NCI-H146 treated with DMSO at 0.1 percent for 48 hours (cell line): ENCODE measurements at regions not wholly inside any gene's neighbourhood (a gene's known extent, or its start where the extent isn't known, plus 50 kb on each side); places are given as distances from the start of the nearest gene placed in this dataset.

ENCODE experiments used
- DNase-seq: peaks from one replicate; lab custom pipeline; 2025; ENCODE audit not compliant: unreplicated experiment; lab: John Stamatoyannopoulos, UW

DNA sequence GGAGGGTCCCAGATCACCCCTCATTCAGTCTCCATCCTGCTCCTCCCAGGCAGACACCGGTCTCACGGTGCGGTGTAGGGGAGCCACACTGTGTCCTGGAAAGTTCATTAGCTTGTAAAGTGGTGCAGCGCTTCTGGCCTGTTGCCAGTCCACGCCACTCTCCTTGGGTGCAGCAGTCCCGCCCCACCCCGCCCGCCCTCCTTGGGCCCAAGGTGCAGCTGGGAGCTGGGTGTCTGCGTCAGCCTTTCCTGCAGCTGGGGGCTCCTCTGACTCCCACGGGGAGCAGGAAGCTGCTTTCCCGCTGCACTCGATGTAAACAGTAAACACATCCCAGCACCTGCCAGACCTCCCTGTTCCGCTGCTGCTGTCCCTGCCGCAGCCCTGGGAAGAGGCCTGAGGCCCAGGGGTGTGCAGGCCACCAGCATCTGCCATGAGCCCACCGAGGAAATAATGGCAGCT, 53.8 kb upstream of the ASB18 start:
- no peak for DNase-seq

DNA sequence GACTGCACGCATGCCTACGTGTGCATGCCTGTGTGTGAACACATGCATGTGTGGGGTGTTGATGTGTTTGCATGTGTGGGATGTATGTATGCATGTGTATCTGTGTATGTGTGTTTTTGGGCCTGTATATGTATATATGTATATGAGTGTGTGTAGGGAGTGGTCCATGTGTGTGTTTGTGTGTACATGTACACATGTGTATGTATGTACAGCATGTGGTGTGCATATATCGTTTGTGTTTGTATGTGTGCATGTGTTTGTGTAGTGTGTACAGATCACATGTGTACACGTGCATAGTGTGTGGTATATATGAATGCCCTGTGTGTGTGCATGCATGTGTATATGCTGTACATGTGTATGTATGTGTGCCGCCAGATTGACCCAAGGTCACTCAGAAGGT, 54.2 kb upstream of the ASB18 start:
- DNase-seq: no peak

DNA sequence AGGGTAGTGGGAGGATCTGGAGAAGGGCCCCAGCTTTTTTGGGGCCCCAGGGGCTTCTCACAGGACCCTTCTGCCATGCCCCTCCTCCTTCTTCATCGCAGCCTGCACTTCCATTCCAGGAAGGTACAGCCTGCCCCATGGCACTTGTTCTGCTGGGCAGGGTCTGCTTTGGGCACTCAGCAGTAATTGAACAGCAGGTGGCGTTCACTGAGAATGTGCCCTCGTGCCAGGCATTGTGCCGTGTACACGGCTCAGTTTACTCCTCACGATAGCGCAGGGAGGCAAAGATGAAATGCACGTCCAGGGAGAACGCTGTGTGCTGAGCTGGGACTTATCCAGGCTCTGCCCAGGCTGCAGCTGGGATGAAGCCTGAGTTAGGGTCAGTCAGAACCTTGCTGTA, 54.8 kb upstream of the ASB18 start:
- DNase-seq: no peak

DNA sequence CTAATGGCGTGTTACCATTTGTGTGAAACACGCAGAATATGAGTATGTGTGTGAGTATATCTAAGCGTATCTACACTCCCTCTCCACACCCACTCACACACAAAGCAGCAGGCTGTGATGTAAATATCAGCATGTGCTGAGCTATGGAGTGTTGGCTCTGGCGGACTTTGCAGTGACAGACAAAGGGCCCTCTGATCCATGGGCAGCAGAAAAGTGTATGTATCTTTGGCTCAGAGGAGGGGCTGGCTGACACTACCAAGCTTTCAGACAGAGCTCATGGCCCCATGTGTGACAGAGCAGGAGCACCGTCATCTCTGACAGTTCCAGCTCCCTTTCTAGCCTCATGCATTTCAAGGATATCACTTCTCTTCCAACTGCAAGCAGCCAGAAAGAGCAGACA, 57.2 kb upstream of the ASB18 start:
- DNase-seq: no peak

DNA sequence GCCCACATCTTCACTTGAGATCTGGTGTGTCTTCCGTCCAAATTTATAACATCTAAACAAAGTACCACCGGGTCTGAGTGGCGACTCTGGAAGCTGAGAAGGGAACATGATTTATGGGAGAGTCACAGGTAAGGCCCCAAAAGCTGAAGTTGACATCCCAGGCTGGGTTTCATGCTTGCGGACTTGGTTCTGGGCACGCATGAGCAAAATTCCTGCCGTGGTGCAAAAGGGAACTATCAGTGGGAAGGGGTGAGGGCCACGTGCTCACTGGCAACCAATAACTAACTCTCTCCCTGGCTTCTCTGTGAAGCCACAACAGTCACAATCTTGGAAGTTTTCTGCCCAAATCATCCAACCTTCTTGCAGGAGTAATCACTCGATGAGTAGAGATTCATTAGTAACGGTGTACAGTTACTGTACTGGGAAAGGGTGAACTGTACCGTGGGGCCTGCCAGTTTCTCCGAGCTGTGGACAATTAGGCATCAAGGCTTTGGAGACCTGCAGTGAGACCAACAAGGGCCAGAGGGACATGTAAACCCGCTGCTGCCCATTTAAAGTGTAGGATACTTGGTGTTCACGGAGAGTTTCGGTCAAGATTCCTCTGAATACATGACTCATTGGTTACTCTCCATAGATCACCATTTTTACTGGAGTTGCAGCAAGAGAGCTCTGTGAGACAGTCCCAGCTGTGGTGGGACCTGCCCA, 69.4 kb upstream of the ASB18 start:
- DNase-seq: no peak

DNA sequence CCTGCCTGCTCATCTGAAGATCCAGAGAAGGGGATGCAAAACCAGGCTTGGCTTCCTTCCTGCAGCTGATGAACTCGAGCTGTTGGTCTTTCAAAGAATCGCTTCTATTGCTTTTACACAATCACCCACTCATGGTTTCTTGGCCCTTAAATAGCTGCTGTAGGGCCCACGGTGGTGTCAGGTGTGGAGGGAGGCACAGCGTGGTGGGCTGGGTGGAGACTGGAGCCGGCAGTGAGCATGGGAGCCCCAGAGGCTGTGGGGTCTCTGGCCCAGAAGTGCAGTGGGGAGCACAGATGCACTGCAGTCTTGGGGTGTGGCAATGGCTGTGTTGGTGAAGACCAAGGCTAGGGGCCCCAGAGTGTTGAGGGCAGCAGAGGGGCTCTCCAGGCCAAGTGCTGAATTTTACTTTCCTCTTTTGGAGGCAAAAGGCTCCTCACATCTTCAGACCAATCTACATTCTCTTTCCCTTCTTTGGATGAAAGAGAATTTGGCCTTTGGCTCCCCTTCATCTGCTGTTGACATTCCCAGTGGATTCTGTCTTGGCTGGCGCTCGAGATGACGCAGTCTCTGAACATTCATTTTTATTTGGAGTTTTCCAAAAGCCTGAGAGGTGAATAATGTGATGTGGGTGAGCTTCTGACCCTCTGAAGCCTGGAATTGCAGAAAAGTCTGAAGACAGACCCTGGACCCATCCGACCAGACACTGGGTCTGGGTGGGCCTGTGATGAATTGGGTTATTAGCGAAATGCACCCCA, 70.1 kb upstream of the ASB18 start:
- DNase-seq: no peak

DNA sequence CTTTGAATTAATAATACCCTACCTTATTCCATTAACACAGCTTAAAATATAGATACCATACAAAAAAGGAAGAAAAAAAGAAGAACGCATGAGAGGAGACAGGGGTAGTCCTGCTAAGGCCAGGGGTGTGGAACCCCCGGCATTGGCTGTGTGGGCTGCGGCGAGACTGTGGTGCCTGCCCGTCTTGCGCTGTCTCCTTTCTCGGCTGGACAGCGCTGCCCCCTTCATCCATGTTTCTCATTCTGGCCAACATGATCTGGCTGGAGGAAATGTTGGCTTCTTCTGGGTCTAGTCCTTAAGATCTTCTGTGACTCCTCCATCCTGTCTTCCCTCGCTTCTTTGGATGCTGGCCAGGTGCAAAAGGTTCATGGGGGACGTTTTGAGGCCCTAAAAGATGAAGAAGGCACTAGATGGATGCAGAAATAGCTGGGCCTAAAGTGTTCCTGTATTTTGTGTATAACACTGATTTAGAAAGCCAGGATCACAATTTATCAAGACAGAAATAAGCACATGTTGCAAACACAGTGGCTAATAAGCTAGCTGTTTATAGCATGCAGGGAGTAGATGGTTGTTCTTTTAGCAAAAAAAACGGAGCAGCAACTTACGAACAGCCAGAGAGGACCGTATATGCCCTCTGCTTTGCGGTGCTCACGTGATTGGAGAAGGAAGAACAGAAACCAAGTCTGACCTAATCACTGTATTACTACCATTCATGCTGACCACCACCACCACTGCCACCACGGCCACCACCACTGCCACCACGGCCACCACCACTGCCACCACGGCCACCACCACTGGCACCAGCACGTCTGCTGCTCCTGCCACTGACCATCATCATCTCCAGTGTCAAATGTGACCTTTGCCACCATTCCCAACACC, 71.7 kb upstream of the ASB18 start:
- no peak for DNase-seq

DNA sequence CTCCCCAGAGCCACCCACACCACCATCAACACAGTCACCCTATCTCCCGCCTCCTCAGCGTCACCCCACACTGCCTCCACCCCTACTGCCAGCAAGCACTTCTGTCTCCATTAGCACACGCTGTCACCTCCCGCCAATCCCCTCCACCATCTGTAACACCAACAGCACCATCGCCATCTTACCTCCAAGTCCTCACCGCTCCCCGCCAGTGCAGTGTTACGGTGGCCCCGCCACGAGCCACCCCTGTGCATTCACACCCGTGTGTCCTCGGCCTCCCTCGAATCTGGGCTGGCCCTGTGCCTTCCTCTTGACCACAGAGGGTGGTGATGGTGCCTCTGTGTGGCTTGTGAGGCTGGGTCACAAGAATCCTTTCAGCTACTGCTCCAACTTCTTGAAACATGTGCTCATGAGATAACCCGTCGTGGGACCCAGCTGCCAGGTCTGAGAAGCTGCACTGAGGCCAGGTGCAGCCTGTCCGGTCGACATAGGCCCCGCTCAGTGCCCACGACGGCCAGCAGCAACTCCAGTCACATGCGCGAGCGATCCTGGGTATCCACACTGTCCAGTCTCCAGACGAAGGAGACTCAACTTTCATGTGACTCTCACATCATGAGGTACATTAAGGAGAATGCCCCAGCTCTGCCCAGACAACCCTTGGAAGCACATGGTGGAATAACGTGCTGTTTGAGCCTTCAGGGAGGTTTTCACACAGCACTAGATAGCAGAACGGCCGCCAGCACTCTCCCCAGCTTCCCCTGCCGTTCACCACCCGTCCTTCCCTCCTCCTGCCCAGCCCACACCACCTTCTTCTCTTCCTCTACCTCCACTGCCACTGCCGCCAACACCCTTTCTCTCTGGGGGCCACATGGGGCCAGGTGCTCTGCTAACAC, 72.6 kb upstream of the ASB18 start:
- DNase-seq: no peak

DNA sequence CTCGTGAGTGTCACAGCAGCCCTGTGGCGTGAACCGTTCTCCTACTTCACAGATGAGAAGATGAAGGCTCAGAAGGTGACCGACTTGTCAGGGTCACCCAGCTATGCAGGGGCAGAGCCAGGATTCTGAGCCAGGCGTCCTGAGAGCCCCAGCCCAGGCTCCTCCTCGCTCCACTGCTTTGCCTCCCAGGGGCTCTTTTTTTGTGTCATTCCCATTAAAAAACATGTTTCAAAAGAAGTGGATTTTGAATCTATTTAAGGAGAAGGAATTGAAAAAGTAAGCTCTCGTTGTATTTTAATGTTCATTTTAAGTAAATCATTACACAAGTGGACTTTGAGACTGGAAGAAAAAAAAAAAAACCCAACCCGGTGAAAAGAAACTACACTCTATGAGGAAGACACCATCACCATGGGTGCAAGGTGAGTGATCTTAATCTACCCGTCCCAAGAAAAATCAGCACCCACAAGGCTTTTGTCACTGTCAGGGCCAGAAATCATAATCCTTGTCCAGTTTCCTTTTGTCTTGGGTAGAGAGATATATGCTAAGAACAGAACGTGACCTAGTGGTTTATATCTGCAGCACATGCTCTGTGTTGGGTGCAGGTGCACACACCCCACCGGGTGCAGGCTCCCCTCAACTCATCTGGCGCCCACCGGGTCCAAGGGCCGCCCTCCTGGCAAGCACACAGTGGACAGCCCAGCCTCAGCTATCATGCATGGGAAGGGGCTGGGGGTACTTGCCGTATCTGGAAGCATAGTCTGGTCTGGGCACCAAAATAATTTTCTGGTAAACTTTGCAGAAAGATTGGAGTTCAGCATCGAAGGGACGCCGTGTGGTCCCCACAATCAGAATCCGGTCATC, 73.5 kb upstream of the ASB18 start:
- DNase-seq: no peak

DNA sequence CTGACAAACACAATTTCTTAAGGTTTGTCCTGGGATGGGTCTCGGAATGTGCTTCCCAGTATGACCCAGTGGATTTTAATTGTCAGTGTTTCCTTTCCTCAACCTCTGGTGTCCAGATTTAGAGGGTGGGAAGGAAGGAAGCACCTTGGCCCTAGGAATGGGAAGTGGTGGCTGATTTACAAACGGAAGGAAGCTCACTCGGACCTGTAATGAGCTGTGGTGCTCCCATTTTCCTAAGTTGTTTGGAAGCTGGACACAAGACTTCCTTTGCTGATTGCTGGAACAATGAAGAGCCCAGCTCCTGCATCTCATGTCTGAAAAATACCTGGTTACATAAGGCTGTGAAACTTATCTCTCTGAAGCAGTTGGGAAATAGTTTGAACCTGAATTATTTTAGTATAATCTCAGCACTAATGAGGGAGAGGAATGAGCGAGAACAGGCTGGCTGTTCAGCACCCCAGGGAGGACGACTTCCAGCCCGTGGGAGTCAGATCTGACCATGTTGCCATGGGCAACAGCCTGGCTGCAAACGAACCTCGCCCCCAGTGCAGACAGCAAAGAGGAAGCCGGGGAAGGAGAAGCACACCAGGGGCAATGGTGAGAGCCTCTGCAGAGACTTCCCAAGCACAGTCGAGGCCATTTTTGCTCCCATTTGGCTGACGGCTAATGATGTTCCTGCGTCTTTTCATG, 74.4 kb upstream of the ASB18 start:
- no peak for DNase-seq

DNA sequence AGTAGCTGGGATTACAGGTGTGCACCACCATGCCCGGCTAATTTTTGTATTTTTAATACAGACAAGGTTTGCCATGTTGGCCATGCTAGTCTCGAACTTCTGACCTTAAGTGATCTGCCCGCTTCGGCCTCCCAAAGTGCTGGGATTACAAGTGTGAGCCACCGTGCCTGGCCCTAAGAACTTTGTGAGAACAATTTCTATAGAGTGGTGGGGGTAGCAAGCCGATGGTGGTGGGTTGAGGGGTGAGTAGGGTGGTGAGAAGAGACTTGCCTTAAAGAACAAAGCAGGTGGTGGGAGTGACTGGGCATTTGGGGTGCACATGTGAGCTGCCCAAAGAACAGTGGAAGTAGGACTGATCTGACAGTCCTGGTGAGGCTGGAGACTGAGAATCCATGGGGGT, 76.0 kb upstream of the ASB18 start:
- DNase-seq: no peak

DNA sequence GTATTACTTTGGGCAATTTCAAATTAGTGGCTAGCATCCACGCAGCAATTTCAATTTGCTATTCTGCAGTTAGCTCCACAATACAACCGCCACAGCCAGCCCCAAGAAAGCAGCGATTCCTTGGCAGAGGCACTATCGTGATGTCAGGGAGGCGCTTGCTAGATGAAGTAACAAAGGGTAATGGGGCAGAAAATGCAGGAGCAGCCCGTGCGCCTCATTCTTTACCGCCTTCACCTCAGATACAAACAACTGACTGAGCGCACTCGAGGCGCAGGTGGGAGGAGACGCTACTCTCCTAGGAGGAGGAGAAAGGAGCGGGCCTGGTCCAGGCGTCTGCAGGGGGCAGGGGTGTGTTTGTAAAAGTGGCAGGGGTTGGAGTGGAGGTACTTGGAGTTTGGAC, 76.9 kb upstream of the ASB18 start:
- DNase-seq: no peak

DNA sequence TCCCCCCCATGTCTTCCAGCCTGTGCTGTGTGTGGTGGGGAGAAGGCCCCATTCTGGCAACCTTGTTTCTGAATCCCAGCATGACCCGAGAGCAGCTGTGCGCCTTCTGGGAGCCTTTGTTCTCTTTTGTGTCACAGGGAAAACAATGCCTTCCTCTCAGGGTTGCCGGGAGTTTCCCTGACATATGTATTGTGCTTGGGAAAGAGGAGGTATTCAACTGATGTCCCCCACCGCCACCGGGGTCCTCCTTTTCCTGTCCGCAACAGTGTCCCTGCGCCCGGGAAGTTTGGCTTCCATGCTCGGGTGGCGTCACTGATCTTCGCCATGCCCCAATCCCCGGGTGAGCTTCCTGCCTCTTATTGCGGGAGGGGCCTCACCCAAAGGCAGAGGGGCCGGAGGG, 77.5 kb upstream of the ASB18 start:
- no peak for DNase-seq

DNA sequence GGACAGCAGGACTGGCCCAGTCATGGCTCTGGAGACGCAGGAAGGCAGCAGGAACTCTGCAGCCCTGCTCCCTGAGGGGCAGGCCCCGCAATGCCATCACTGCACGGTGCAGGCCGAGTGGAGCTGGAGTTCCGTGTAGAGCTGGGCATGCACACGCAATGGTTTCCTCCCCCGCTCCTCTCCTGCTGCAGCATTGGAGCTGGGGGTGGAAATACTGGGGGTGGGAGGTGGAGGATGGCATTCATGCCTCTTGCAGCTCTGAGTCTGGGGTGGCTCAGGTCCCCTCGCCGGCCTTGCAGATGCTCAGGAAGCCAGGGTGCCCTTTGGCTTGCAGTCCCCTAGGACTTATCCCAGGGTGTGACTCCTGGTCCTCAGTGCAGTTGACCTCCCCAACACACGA, 78.3 kb upstream of the ASB18 start:
- no peak for DNase-seq

DNA sequence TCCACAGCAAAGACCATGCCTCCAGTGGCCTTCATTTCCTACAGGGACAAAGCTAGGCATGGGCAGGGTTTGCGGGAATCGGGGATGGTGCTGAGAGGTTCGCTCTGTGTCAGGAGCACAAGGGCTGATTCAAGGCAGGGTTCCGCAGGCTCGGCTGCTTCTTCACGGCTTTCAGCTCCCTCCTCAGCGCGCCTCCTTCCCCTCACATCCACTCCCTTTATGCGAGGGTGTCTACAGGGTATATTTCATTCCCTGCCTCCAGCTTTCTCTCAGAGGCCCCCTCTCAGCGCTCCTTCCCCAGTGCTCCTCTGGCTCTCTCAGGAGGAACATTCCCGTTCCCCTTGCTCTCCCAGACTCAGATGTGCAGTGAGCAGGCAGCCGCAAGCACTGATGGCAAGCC, 78.7 kb upstream of the ASB18 start:
- no peak for DNase-seq

DNA sequence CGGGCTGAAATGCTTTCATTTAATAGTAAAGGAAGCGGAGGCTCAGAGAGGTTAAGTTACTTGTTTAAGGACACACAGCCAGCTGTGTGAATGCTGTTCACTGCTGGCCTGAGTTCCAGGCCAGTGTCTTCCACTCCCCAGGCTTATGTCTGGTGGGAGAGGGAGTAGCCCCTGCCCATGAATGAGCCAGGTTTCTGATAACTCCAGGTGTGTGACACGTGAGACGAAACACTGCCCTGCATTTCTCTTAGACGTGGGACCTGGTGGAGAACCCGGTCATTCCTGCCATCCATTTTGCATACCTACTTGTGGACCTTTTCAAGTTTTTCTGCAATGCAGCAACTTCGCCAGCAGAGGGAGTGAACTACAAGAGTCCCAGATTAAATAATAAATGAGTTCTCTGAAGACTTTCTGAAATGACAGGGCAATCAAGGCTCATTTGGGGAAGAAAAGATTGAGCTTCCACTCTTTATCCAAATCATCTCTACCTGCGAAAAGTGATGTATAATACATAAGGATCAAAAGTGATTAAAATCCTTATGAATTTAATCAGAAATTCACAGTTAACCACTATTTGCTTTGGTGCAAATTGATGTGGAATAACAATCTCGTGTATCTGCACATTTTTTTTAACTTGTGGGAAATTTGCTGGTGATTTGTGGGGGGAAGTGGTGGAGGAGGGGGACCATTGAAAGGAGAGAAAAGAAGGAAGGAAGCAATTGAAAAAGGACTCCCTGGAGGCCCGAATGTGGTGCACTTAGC, 79.4 kb upstream of the ASB18 start:
- DNase-seq: no peak

DNA sequence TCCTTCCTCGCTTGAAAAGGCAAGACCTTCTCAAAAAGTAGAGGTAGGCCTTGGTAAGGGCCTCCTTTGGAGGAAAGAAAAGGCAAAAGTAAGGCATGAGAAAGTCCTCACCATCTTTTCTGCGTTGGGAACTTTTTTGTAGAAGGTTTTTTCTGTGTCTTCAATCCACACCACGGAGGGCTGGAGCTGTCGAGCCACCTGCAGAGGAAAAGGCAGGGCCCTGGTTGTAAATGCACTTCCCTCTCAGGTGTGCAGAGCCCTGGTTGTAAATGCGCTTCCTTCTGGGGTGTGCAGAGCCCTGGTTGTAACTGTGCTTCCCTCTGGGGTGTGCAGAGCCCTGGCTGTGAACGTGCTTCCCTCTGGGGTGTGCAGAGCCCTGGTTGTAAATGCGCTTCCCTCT, 80.2 kb upstream of the ASB18 start:
- DNase-seq: no peak

DNA sequence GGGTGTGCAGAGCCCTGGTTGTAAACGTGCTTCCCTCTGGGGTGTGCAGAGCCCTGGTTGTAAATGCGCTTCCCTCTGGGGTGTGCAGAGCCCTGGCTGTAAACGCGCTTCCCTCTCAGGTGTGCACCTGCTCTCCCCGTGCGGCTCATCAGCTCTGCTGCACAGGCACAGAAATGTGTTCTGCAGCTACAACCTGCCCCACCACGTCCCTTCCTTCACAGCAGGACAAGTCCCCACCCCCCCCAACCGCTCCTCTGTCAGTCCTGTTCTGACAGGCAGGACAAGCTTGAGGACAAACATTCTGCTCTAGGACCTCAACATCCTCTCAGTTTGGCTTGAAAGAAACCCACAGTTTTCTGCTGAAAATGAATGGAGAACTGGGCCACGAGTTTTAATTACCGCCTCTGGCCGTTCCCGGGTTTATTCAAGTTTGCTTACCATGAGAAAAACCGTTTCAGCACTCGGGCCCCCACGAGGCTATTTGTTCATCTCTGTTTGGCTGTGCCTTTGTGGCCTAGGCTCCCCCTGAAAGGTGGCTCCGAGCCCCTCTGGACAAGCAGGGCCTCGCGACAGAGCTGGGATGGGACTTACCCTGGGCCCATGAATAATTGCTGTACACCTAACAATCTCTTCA, 81.0 kb upstream of the ASB18 start:
- no peak for DNase-seq
